Thymus (tissue), 11 donors: ENCODE measurements at regions not wholly inside any gene's neighbourhood (a gene's known extent, or its start where the extent isn't known, plus 50 kb on each side); places are given as distances from the start of the nearest gene placed in this dataset.

ENCODE experiments used
- DNase-seq, 9 donors: peaks; one replicate each; pipeline ENCODE4 v3.0.0-alpha.2; 2013; ENCODE audit warnings: low spot score in 9 of 9, low read depth in 6 of 9, missing footprints in 1 of 9
- H3K27ac ChIP-seq, 2 donors: one replicate each; pipeline ENCODE4 v1.5.1; 2013; ENCODE audit warnings: control low read depth in 1 of 2, low read depth in 1 of 2, low read length in 1 of 2, mild to moderate bottlenecking in 1 of 2, moderate library complexity in 1 of 2
- H3K27me3 ChIP-seq, 2 donors: one replicate each; pipeline ENCODE4 v1.5.1; 2013; ENCODE audit warnings: low read length in 1 of 2; ENCODE audit not compliant: control insufficient read depth in 2 of 2, insufficient read depth in 1 of 2
- H3K36me3 ChIP-seq, 2 donors: one replicate each; pipeline ENCODE4 v1.5.1; 2013; ENCODE audit warnings: low read length in 1 of 2, mild to moderate bottlenecking in 1 of 2, moderate library complexity in 1 of 2; ENCODE audit not compliant: control insufficient read depth in 2 of 2, insufficient read depth in 2 of 2
- H3K4me1 ChIP-seq, 2 donors: one replicate each; pipeline ENCODE4 v1.5.1; 2013; ENCODE audit warnings: low read length in 2 of 2; ENCODE audit not compliant: control insufficient read depth in 2 of 2, insufficient read depth in 2 of 2
- H3K4me3 ChIP-seq, 2 donors: one replicate each; pipeline ENCODE4 v1.5.1; 2013; ENCODE audit warnings: low read length in 2 of 2, control low read depth in 1 of 2, mild to moderate bottlenecking in 1 of 2
- H3K9me3 ChIP-seq, 2 donors: one replicate each; pipeline ENCODE4 v1.5.1; 2013; ENCODE audit warnings: low read length in 1 of 2, mild to moderate bottlenecking in 1 of 2; ENCODE audit not compliant: control insufficient read depth in 2 of 2, insufficient read depth in 1 of 2
- WGBS: extraction: QIAGEN DNeasy Blood & Tissue Kit; methylation state at CpG from one replicate; pipeline ENCODE4 v1.1.7; 2013; 5-methylcytosine and 5-hydroxymethylcytosine counted together
- donor health status: healthy.

GRCh38 chr4:32775049-32775448 lies 2054.9 kb downstream of the PCDH7 start:
- 69% methylated on average over 5 of the region's 5 CpGs for WGBS
- peak in 1 of 9 donors; percentile 1 for DNase-seq

GRCh38 chr4:32776435-32777203 lies 2056.4 kb downstream of the PCDH7 start:
- Histone ChIP-seq H3K36me3 (no peaks in the 10 kb centered on the region), H3K4me3 (no peak overlapping the region), H3K27me3 (no peaks in the 10 kb centered on the region), H3K27ac (no peak overlapping the region), H3K9me3 (no peaks in the 10 kb centered on the region), H3K4me1 (no peaks in the 10 kb centered on the region)
- 92% methylated on average over 3 of the region's 3 CpGs for WGBS
- DNase-seq = no peak

More at GRCh38 chr4:32775049-32775448, 2054.9 kb downstream of the PCDH7 start:
- Histone ChIP-seq H3K36me3 (no peaks in the 10 kb centered on the region), H3K27ac (no peak overlapping the region), H3K9me3 (no peaks in the 10 kb centered on the region), H3K4me1 (no peaks in the 10 kb centered on the region), H3K4me3 (no peak overlapping the region), H3K27me3 (no peaks in the 10 kb centered on the region)

- no peaks in the 10 kb centered on the region for H3K4me1 ChIP-seq
- no peak overlapping the region for H3K27ac ChIP-seq
- DNase-seq = no peak
- H3K27me3 ChIP-seq = no peaks in the 10 kb centered on the region
- no peak overlapping the region for H3K4me3 ChIP-seq
- 98% methylated on average over 1 of the region's 1 CpG for WGBS
- no peaks in the 10 kb centered on the region for H3K36me3 ChIP-seq
- no peaks in the 10 kb centered on the region for H3K9me3 ChIP-seq
Observed at GRCh38 chr4:32778025-32778424, 2057.9 kb downstream of the PCDH7 start.

- no peaks in the 10 kb centered on the region for H3K9me3 ChIP-seq
- no peak overlapping the region for H3K27ac ChIP-seq
- H3K4me1 ChIP-seq = no peaks in the 10 kb centered on the region
- 86% methylated on average over 1 of the region's 1 CpG for WGBS
- no peak overlapping the region for H3K4me3 ChIP-seq
- no peaks in the 10 kb centered on the region for H3K36me3 ChIP-seq
- DNase-seq = no peak
- no peaks in the 10 kb centered on the region for H3K27me3 ChIP-seq
Observed at GRCh38 chr4:32778938-32779337, 2058.8 kb downstream of the PCDH7 start.

GRCh38 chr4:32789026-32789608 lies 2068.9 kb downstream of the PCDH7 start:
- H3K9me3 ChIP-seq = no peaks in the 10 kb centered on the region
- H3K36me3 ChIP-seq = no peaks in the 10 kb centered on the region
- H3K27me3 ChIP-seq = no peaks in the 10 kb centered on the region
- no peaks in the 10 kb centered on the region for H3K4me1 ChIP-seq
- H3K4me3 ChIP-seq = no peak overlapping the region
- no peak for DNase-seq
- H3K27ac ChIP-seq = no peak overlapping the region

- 76% methylated on average over 1 of the region's 1 CpG for WGBS
- no peaks in the 10 kb centered on the region for H3K4me1 ChIP-seq
- H3K36me3 ChIP-seq = no peaks in the 10 kb centered on the region
- H3K27ac ChIP-seq = no peak overlapping the region
- no peaks in the 10 kb centered on the region for H3K9me3 ChIP-seq
- no peak for DNase-seq
- H3K4me3 ChIP-seq = no peak overlapping the region
- H3K27me3 ChIP-seq = no peaks in the 10 kb centered on the region
Observed at GRCh38 chr4:32790803-32791202, 2070.6 kb downstream of the PCDH7 start.

- Histone ChIP-seq H3K36me3 (no peaks in the 10 kb centered on the region), H3K4me1 (no peaks in the 10 kb centered on the region), H3K27me3 (no peaks in the 10 kb centered on the region), H3K4me3 (no peak overlapping the region), H3K9me3 (peaks cover 0 to 9% of the 10 kb centered on the region in 2 donors), H3K27ac (no peak overlapping the region)
- 84% methylated on average over 9 of the region's 9 CpGs for WGBS
- DNase-seq = no peak
Observed at GRCh38 chr4:32798471-32799159, 2078.4 kb downstream of the PCDH7 start.

- H3K27me3 ChIP-seq = no peaks in the 10 kb centered on the region
- H3K9me3 ChIP-seq = peaks cover 0 to 4% of the 10 kb centered on the region in 2 donors
- 52% methylated on average over 2 of the region's 2 CpGs for WGBS
- no peak overlapping the region for H3K4me3 ChIP-seq
- H3K36me3 ChIP-seq = no peaks in the 10 kb centered on the region
- DNase-seq = no peak
- no peak overlapping the region for H3K27ac ChIP-seq
- H3K4me1 ChIP-seq = no peaks in the 10 kb centered on the region
Observed at GRCh38 chr4:32824336-32824735, 2104.2 kb downstream of the PCDH7 start.

GRCh38 chr4:32826169-32826568 lies 2106.0 kb downstream of the PCDH7 start:
- H3K27me3 ChIP-seq = no peaks in the 10 kb centered on the region
- WGBS = 95% methylated on average over 3 of the region's 3 CpGs

More at GRCh38 chr4:32826169-32826568, 2106.0 kb downstream of the PCDH7 start:
- Histone ChIP-seq H3K4me1 (no peaks in the 10 kb centered on the region), H3K4me3 (no peak overlapping the region), H3K36me3 (no peaks in the 10 kb centered on the region), H3K27ac (no peak overlapping the region), H3K9me3 (peaks cover 0 to 4% of the 10 kb centered on the region in 2 donors)
- no peak for DNase-seq
